Endothelial cell of umbilical vein (primary cell): ENCODE measurements at regions not wholly inside any gene's neighbourhood (a gene's known extent, or its start where the extent isn't known, plus 50 kb on each side); places are given as distances from the start of the nearest gene placed in this dataset.

Experiments
- BruUV-seq: library from RNA; stranded (reverse); fragments of 400-500 nt; replicated peaks from 2 replicates; lab custom pipeline; 2021; lab: Mats Ljungman, UMichigan
- CTCF ChIA-PET: fragments of 300-600, 350-600 bp; sonication (Branson Sonifier 250); formaldehyde crosslinking; loops from one replicate; lab custom pipeline; 2021; ENCODE audit warnings: antibody characterized with exemption, inconsistent platforms; lab: Charles Lee
- POLR2A ChIA-PET: fragments of 300-600, 350-600 bp; sonication (Branson Sonifier 250); formaldehyde crosslinking; loops from one replicate; lab custom pipeline; 2021; ENCODE audit warnings: antibody characterized with exemption, inconsistent platforms; lab: Charles Lee
- DNase-seq: peaks from one replicate; pipeline ENCODE4 v3.0.0-alpha.2; 2011; ENCODE audit warnings: low read depth, low spot score
- FAIRE-seq: peaks from 2 replicates; lab custom pipeline; 2011; peaks lifted over from hg19 to GRCh38; lab: Jason Lieb, UNC
- H2AFZ ChIP-seq: 2 replicates; pipeline ENCODE4 v1.6.0; 2012; ENCODE audit warnings: low read depth, low read length, control low read depth, inconsistent platforms
- H3K27ac ChIP-seq: 2 replicates; pipeline ENCODE4 v1.5.1; 2011; ENCODE audit warnings: low read depth, mild to moderate bottlenecking, control low read depth, low read length, moderate library complexity; ENCODE audit not compliant: insufficient read depth
- H3K27me3 ChIP-seq, 2 experiments: 2 replicates each; pipeline versions ENCODE4 v1.6.0 to v1.6.1; 2011; ENCODE audit warnings: low read length in 2 of 2, mixed read lengths in 1 of 2; ENCODE audit not compliant: control insufficient read depth in 2 of 2, insufficient read depth in 2 of 2
- H3K36me3 ChIP-seq, 2 experiments: 2 replicates in 1 of 2; 3 replicates in 1 of 2; pipeline ENCODE4 v1.5.1; 2011; ENCODE audit warnings: low read length in 2 of 2, mild to moderate bottlenecking in 1 of 2, moderate library complexity in 1 of 2; ENCODE audit not compliant: control insufficient read depth in 2 of 2, insufficient read depth in 2 of 2; ENCODE audit errors: extremely low read depth in 1 of 2
- H3K4me1 ChIP-seq: 3 replicates; pipeline ENCODE4 v1.5.1; 2011; ENCODE audit warnings: mild to moderate bottlenecking, low read length; ENCODE audit not compliant: control insufficient read depth, insufficient read depth; ENCODE audit errors: extremely low read depth
- H3K4me2 ChIP-seq: 2 replicates; pipeline ENCODE4 v1.6.1; 2011; ENCODE audit warnings: low read length, control low read depth, mixed read lengths; ENCODE audit not compliant: insufficient read depth
- H3K4me3 ChIP-seq, 3 experiments: fragments of 200-600 bp in 1 of 3; sonication (generic), shearing (Covaris generic) in 1 of 3; replicated peaks in 1 of 3; 2 replicates each; pipeline ENCODE4 v1.5.1; 2011 to 2016; ENCODE audit warnings: control low read depth in 3 of 3, low read length in 3 of 3, mild to moderate bottlenecking in 2 of 3, inconsistent platforms in 1 of 3, low read depth in 1 of 3, moderate library complexity in 1 of 3; ENCODE audit not compliant: insufficient read depth in 1 of 3
- H3K79me2 ChIP-seq: 2 replicates; pipeline ENCODE4 v1.6.0; 2012; ENCODE audit warnings: low read length, inconsistent platforms; ENCODE audit not compliant: control insufficient read depth, insufficient read depth
- H3K9ac ChIP-seq: replicated peaks from 2 replicates; pipeline ENCODE3; 2011; ENCODE audit warnings: low read length, control low read depth; ENCODE audit not compliant: insufficient read depth; ENCODE audit errors: extremely low read depth
- H3K9me1 ChIP-seq: replicated peaks from 3 replicates; pipeline ENCODE4 v1.6.0; 2011; ENCODE audit warnings: mild to moderate bottlenecking, low read length; ENCODE audit not compliant: control insufficient read depth, insufficient read depth; ENCODE audit errors: extremely low read depth
- H3K9me3 ChIP-seq: replicated peaks from 2 replicates; pipeline ENCODE4 v1.5.1; 2012; ENCODE audit warnings: low read length, inconsistent platforms; ENCODE audit not compliant: control insufficient read depth, insufficient read depth
- H4K20me1 ChIP-seq: replicated peaks from 2 replicates; pipeline ENCODE3; 2011; ENCODE audit warnings: mild to moderate bottlenecking, low read length; ENCODE audit not compliant: control insufficient read depth, insufficient read depth; ENCODE audit errors: extremely low read depth
- EZH2 ChIP-seq: IDR thresholded peaks from 2 replicates; pipeline ENCODE4 v1.6.1; 2012; ENCODE audit warnings: borderline replicate concordance, low read depth, mild to moderate bottlenecking, moderate library complexity, low read length, inconsistent platforms; ENCODE audit not compliant: severe bottlenecking
- FOS ChIP-seq: IDR thresholded peaks from 2 replicates; pipeline ENCODE4 v1.6.1; 2011; ENCODE audit warnings: mild to moderate bottlenecking, low read length, moderate library complexity, borderline replicate concordance; ENCODE audit not compliant: insufficient read depth
- GATA2 ChIP-seq: IDR thresholded peaks from 2 replicates; pipeline ENCODE4 v1.7.0; 2011; ENCODE audit warnings: low read depth, mild to moderate bottlenecking, moderate library complexity, mixed read lengths, low read length; ENCODE audit not compliant: insufficient read length, insufficient read depth
- JUN ChIP-seq: IDR thresholded peaks from 2 replicates; pipeline ENCODE4 v1.6.1; 2011; ENCODE audit warnings: borderline replicate concordance, low read depth; ENCODE audit not compliant: insufficient read length, insufficient read depth
- MYC ChIP-seq: IDR thresholded peaks from one replicate; pipeline ENCODE4 v1.6.1; 2011; ENCODE audit warnings: mild to moderate bottlenecking, low read depth, low read length
- POLR2A ChIP-seq: IDR thresholded peaks from 2 replicates; pipeline ENCODE4 v1.6.1; 2012; ENCODE audit warnings: low read depth, mild to moderate bottlenecking, control low read depth, low read length
- POLR2AphosphoS5 ChIP-seq: IDR thresholded peaks from 2 replicates; pipeline ENCODE4 v1.6.1; 2012; ENCODE audit warnings: low read depth, mild to moderate bottlenecking, control low read depth, low read length, moderate library complexity; ENCODE audit not compliant: insufficient read depth
- dilution Hi-C: fragments of 300-500 bp; cut with MboI; formaldehyde crosslinking; loops from one replicate; pipeline ENCODE4 v1.15.0; 2019; ENCODE audit warnings: low sequenced_read_pairs; ENCODE audit not compliant: extremely low pct_ligation_motif_present
- intact Hi-C: fragments of 100-400 bp; cut with micrococcal nuclease; formaldehyde crosslinking; loops from one replicate; pipeline ENCODE4 v1.10.0; 2022
- TF ChIP-seq, protein P1 (sequence below), 2 donors: IDR thresholded peaks; 1 replicate in 1 of 2; 2 replicates in 1 of 2; pipeline ENCODE4 v1.5.1; 2011; ENCODE audit warnings: low read length in 2 of 2, mild to moderate bottlenecking in 2 of 2, moderate library complexity in 2 of 2, control low read depth in 1 of 2, inconsistent platforms in 1 of 2, low read depth in 1 of 2; ENCODE audit not compliant: insufficient read depth in 1 of 2; ENCODE audit errors: extremely low read depth in 1 of 2
- TF ChIP-seq, protein P2 (sequence below): IDR thresholded peaks from 2 replicates; pipeline ENCODE4 v1.6.1; 2011; ENCODE audit not compliant: insufficient read depth, insufficient read length

- Histone ChIP-seq H3K27me3 (no peaks in the 10 kb centered on the region), H3K36me3 (no peaks in the 10 kb centered on the region), H3K4me3 (no peak overlapping the region), H3K4me2 (no peak overlapping the region), H3K4me1 (no peaks in the 10 kb centered on the region), H3K9me1 (no peaks in the 10 kb centered on the region), H3K9ac (no peak overlapping the region), H3K27ac (no peak overlapping the region), H3K9me3 (no peaks in the 10 kb centered on the region), H4K20me1 (no peaks in the 10 kb centered on the region), H3K79me2 (no peaks in the 10 kb centered on the region), H2AFZ (no peak overlapping the region)
- dilution Hi-C loops: no loop called here
- FAIRE-seq (no peak), DNase-seq (no peak)
- intact Hi-C loops: no loop called here
- ChIA-PET CTCF (no interaction called here), POLR2A (no interaction called here)
- no TSS peak for BruUV-seq
- TF ChIP-seq JUN: no peak
- TF ChIP-seq POLR2AphosphoS5: no peak
- TF ChIP-seq, protein P1, sequence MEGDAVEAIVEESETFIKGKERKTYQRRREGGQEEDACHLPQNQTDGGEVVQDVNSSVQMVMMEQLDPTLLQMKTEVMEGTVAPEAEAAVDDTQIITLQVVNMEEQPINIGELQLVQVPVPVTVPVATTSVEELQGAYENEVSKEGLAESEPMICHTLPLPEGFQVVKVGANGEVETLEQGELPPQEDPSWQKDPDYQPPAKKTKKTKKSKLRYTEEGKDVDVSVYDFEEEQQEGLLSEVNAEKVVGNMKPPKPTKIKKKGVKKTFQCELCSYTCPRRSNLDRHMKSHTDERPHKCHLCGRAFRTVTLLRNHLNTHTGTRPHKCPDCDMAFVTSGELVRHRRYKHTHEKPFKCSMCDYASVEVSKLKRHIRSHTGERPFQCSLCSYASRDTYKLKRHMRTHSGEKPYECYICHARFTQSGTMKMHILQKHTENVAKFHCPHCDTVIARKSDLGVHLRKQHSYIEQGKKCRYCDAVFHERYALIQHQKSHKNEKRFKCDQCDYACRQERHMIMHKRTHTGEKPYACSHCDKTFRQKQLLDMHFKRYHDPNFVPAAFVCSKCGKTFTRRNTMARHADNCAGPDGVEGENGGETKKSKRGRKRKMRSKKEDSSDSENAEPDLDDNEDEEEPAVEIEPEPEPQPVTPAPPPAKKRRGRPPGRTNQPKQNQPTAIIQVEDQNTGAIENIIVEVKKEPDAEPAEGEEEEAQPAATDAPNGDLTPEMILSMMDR (IDR thresholded peaks at IDR 0.05; ENCODE audit: extremely low read depth in 1 of 2, insufficient read depth in 1 of 2, low read depth in 1 of 2, low read length in 2 of 2): no peak
- TF ChIP-seq FOS: no peak
- no peak for TF ChIP-seq GATA2
- no peak for TF ChIP-seq EZH2
- TF ChIP-seq POLR2A: no peak
- TF ChIP-seq MYC: no peak
- TF ChIP-seq, protein P2, sequence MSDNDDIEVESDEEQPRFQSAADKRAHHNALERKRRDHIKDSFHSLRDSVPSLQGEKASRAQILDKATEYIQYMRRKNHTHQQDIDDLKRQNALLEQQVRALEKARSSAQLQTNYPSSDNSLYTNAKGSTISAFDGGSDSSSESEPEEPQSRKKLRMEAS: no peak
Measured at GRCh38 chr6:139988685-139989084, 614.2 kb upstream of the CITED2 start.
